ENCODE measurements at regions not wholly inside any gene's neighbourhood (a gene's known extent, or its start where the extent isn't known, plus 50 kb on each side); places are given as distances from the start of the nearest gene placed in this dataset.

GRCh38 chr13:73603646-73604045, 530.6 kb downstream of the KLF12 start:
- ChIA-PET CTCF (no interaction called here), POLR2A (no interaction called here)
- H3K9me3 Mint-ChIP-seq (ENCODE audit: unreplicated experiment) = peaks cover 14% of the 10 kb centered on the region
- DNase-seq = no peak
- no peaks in the 10 kb centered on the region for H3K9me3 ChIP-seq
- H3K4me3 Mint-ChIP-seq (ENCODE audit: unreplicated experiment) = no peak overlapping the region
- no peaks in the 10 kb centered on the region for H3K27me3 ChIP-seq (replicated peaks; ENCODE audit: control insufficient read depth, insufficient read depth, low read length)
- H3K36me3 Mint-ChIP-seq (ENCODE audit: insufficient read depth, unreplicated experiment) = no peaks in the 10 kb centered on the region
- TF ChIP-seq, protein P1, sequence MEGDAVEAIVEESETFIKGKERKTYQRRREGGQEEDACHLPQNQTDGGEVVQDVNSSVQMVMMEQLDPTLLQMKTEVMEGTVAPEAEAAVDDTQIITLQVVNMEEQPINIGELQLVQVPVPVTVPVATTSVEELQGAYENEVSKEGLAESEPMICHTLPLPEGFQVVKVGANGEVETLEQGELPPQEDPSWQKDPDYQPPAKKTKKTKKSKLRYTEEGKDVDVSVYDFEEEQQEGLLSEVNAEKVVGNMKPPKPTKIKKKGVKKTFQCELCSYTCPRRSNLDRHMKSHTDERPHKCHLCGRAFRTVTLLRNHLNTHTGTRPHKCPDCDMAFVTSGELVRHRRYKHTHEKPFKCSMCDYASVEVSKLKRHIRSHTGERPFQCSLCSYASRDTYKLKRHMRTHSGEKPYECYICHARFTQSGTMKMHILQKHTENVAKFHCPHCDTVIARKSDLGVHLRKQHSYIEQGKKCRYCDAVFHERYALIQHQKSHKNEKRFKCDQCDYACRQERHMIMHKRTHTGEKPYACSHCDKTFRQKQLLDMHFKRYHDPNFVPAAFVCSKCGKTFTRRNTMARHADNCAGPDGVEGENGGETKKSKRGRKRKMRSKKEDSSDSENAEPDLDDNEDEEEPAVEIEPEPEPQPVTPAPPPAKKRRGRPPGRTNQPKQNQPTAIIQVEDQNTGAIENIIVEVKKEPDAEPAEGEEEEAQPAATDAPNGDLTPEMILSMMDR (IDR thresholded peaks at IDR 0.05; ENCODE audit: insufficient read depth in 1 of 2, low read depth in 1 of 2, low read length in 1 of 2, severe bottlenecking in 1 of 2, unreplicated experiment in 1 of 2) = no peak
- no peak overlapping the region for H3K27ac Mint-ChIP-seq (ENCODE audit: unreplicated experiment)
- H3K4me1 ChIP-seq = 0 out of 2 replicates have a peak, but pooled peaks cover 4% of the 10 kb centered on the region
- H3K36me3 ChIP-seq (ENCODE audit: control insufficient read depth, insufficient read depth, low read length) = no peaks in the 10 kb centered on the region
- intact Hi-C loops (cut with micrococcal nuclease; ENCODE audit: unreplicated experiment) = no loop called here
- no peaks in the 10 kb centered on the region for H3K27me3 Mint-ChIP-seq (ENCODE audit: insufficient read depth, unreplicated experiment)
- BruUV-seq (replicated peaks) = no TSS peak
- no peak overlapping the region for H3K4me3 ChIP-seq (ENCODE audit: low read depth, low read length)
- peaks cover 11% of the 10 kb centered on the region for H3K4me1 Mint-ChIP-seq (ENCODE audit: low read depth, unreplicated experiment)

DNA sequence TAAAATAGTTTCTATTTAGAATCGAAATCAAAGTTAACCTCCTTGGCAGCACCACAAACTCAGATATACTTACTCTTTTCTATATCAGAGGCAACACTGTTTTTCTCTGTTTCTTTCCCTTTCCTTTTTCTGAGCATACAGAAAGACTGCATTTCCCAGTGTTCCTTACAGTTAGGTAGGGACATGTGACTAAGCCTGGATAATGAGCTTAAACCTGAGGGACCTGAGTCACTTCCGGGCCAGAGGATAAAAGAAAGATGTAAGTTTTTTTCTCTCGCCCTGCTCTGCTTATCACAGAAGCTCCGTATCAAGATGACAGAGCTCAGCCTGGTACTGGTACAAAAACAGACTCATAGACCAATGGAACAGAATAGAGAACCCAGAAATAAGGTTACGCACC, 531.9 kb downstream of the KLF12 start:
- CTCF ChIA-PET = no interaction called here
- intact Hi-C loops (cut with micrococcal nuclease; ENCODE audit: unreplicated experiment) = no loop called here
- Mint-ChIP-seq H3K9me3 (ENCODE audit: unreplicated experiment) (peaks cover 14% of the 10 kb centered on the region), H3K4me3 (ENCODE audit: unreplicated experiment) (no peak overlapping the region), H3K4me1 (ENCODE audit: low read depth, unreplicated experiment) (peaks cover 17% of the 10 kb centered on the region), H3K36me3 (ENCODE audit: insufficient read depth, unreplicated experiment) (no peaks in the 10 kb centered on the region), H3K27me3 (ENCODE audit: insufficient read depth, unreplicated experiment) (no peaks in the 10 kb centered on the region), H3K27ac (ENCODE audit: unreplicated experiment) (no peak overlapping the region)
- BruUV-seq (replicated peaks) = no TSS peak
- no peak overlapping the region for H3K4me3 ChIP-seq (ENCODE audit: low read depth, low read length)
- TF ChIP-seq, protein P1 (IDR thresholded peaks at IDR 0.05; ENCODE audit: insufficient read depth in 1 of 2, low read depth in 1 of 2, low read length in 1 of 2, severe bottlenecking in 1 of 2, unreplicated experiment in 1 of 2) = no peak
- no peaks in the 10 kb centered on the region for H3K27me3 ChIP-seq (replicated peaks; ENCODE audit: control insufficient read depth, insufficient read depth, low read length)
- 0 out of 2 replicates have a peak, but pooled peaks cover 4% of the 10 kb centered on the region for H3K4me1 ChIP-seq
- H3K9me3 ChIP-seq = no peaks in the 10 kb centered on the region
- POLR2A ChIA-PET = no interaction called here
- DNase-seq = no peak
- no peaks in the 10 kb centered on the region for H3K36me3 ChIP-seq (ENCODE audit: control insufficient read depth, insufficient read depth, low read length)

- Mint-ChIP-seq H3K4me1 (ENCODE audit: low read depth, unreplicated experiment) (peaks cover 17% of the 10 kb centered on the region), H3K36me3 (ENCODE audit: insufficient read depth, unreplicated experiment) (no peaks in the 10 kb centered on the region)
- POLR2A ChIA-PET = no interaction called here
Measured at GRCh38 chr13:73601708-73602107, 532.5 kb downstream of the KLF12 start.

More at GRCh38 chr13:73601708-73602107, 532.5 kb downstream of the KLF12 start:
- TF ChIP-seq, protein P1 (IDR thresholded peaks at IDR 0.05; ENCODE audit: insufficient read depth in 1 of 2, low read depth in 1 of 2, low read length in 1 of 2, severe bottlenecking in 1 of 2, unreplicated experiment in 1 of 2) = no peak
- H3K4me3 ChIP-seq (ENCODE audit: low read depth, low read length) = no peak overlapping the region
- Mint-ChIP-seq H3K9me3 (ENCODE audit: unreplicated experiment) (peaks cover 14% of the 10 kb centered on the region), H3K27ac (ENCODE audit: unreplicated experiment) (no peak overlapping the region), H3K4me3 (ENCODE audit: unreplicated experiment) (no peak overlapping the region), H3K27me3 (ENCODE audit: insufficient read depth, unreplicated experiment) (no peaks in the 10 kb centered on the region)
- DNase-seq = no peak
- no peaks in the 10 kb centered on the region for H3K27me3 ChIP-seq (replicated peaks; ENCODE audit: control insufficient read depth, insufficient read depth, low read length)
- H3K4me1 ChIP-seq = 0 out of 2 replicates have a peak, but pooled peaks cover 4% of the 10 kb centered on the region
- CTCF ChIA-PET = no interaction called here
- intact Hi-C loops (cut with micrococcal nuclease; ENCODE audit: unreplicated experiment) = no loop called here
- BruUV-seq (replicated peaks) = no TSS peak
- no peaks in the 10 kb centered on the region for H3K9me3 ChIP-seq
- no peaks in the 10 kb centered on the region for H3K36me3 ChIP-seq (ENCODE audit: control insufficient read depth, insufficient read depth, low read length)

All from Caco-2 (cell line).